OCI-LY7 (cell line): ENCODE measurements at regions not wholly inside any gene's neighbourhood (a gene's known extent, or its start where the extent isn't known, plus 50 kb on each side); places are given as distances from the start of the nearest gene placed in this dataset.

ENCODE experiments used
- BruUV-seq: library from RNA; stranded (reverse); fragments of 400-500 nt; replicated peaks from 2 replicates; lab custom pipeline; 2021; lab: Mats Ljungman, UMichigan
- CTCF ChIA-PET: fragments of 300-600 bp; sonication (Branson Sonifier 250); formaldehyde crosslinking; loops from one replicate; lab custom pipeline; 2022; ENCODE audit warnings: antibody characterized with exemption; ENCODE audit not compliant: unreplicated experiment; lab: Charles Lee
- POLR2A ChIA-PET: fragments of 300-600 bp; sonication (Branson Sonifier 250); formaldehyde crosslinking; loops from one replicate; lab custom pipeline; 2022; ENCODE audit warnings: antibody characterized with exemption; lab: Charles Lee
- DNase-seq: peaks from one replicate; pipeline ENCODE4 v3.0.0-alpha.2; 2015; ENCODE audit warnings: low spot score
- H2AFZ ChIP-seq: fragments of 200-600 bp; sonication (generic), shearing (Covaris generic); 2 replicates; pipeline ENCODE4 v1.6.1; 2014; ENCODE audit warnings: mild to moderate bottlenecking, antibody characterized with exemption, low read length, moderate library complexity
- H3K27ac ChIP-seq: fragments of 200-600 bp; sonication (generic); 2 replicates; pipeline ENCODE4 v1.5.1; 2014; ENCODE audit warnings: mixed run types, low read depth, mild to moderate bottlenecking, moderate library complexity, low read length, inconsistent platforms; ENCODE audit not compliant: poor library complexity, severe bottlenecking
- H3K36me3 ChIP-seq: fragments of 200-600 bp; sonication (generic); 2 replicates; pipeline ENCODE4 v1.6.1; 2014; ENCODE audit warnings: mild to moderate bottlenecking, antibody characterized with exemption, low read length, moderate library complexity, mixed read lengths; ENCODE audit not compliant: insufficient read depth
- H3K4me1 ChIP-seq: fragments of 200-600 bp; sonication (generic); 2 replicates; pipeline ENCODE4 v1.5.1; 2014; ENCODE audit warnings: mild to moderate bottlenecking, low read length; ENCODE audit not compliant: insufficient read depth, poor library complexity, severe bottlenecking
- H3K4me2 ChIP-seq: fragments of 200-600 bp; sonication (generic); 2 replicates; pipeline ENCODE4 v1.6.1; 2014; ENCODE audit warnings: mild to moderate bottlenecking, low read length
- H3K4me3 ChIP-seq: fragments of 200-600 bp; sonication (generic); 2 replicates; pipeline ENCODE4 v1.5.1; 2014; ENCODE audit warnings: mild to moderate bottlenecking, low read depth, low read length; ENCODE audit not compliant: poor library complexity, severe bottlenecking
- H3K79me2 ChIP-seq: fragments of 200-600 bp; sonication (generic); 2 replicates; pipeline ENCODE4 v1.6.1; 2016; ENCODE audit warnings: low read depth, mild to moderate bottlenecking, low read length, moderate library complexity, mixed read lengths; ENCODE audit not compliant: insufficient read depth
- H3K9me2 ChIP-seq: fragments of 200-600 bp; sonication (generic); 2 replicates; pipeline ENCODE4 v1.6.1; 2016; ENCODE audit warnings: mild to moderate bottlenecking, low read length, mixed read lengths; ENCODE audit not compliant: insufficient read depth
- H3K9me3 ChIP-seq: fragments of 200-600 bp; sonication (generic); 2 replicates; pipeline ENCODE4 v1.6.1; 2014; ENCODE audit warnings: mild to moderate bottlenecking, mixed run types, low read length, mixed read lengths
- H4K20me1 ChIP-seq: fragments of 200-600 bp; sonication (generic); 2 replicates; pipeline ENCODE4 v1.6.1; 2014; ENCODE audit warnings: mild to moderate bottlenecking, antibody characterized with exemption, low read length, moderate library complexity, mixed read lengths; ENCODE audit not compliant: insufficient read depth
- EZH2phosphoT487 ChIP-seq: fragments of 200-600 bp; sonication (generic); IDR thresholded peaks from 2 replicates; pipeline ENCODE4 v1.6.1; 2018; ENCODE audit warnings: low read depth, borderline replicate concordance, mild to moderate bottlenecking, mixed run types, antibody characterized with exemption, low read length, moderate library complexity, mixed read lengths
- intact Hi-C: fragments of 100-400 bp; cut with micrococcal nuclease; formaldehyde crosslinking; loops from one replicate; pipeline ENCODE4 v1.10.0; 2022; ENCODE audit not compliant: unreplicated experiment
- TF ChIP-seq, protein P1 (sequence below): fragments of 200-600 bp; sonication (generic); conservative IDR thresholded peaks from 2 replicates; pipeline ENCODE4 v1.5.1; 2014; ENCODE audit warnings: mild to moderate bottlenecking, antibody characterized with exemption, low read length, moderate library complexity, mixed read lengths

GRCh38 chr4:112793033-112793432 lies 156.1 kb downstream of the LARP7 start:
- H3K9me2 ChIP-seq = no peaks in the 10 kb centered on the region
- H4K20me1 ChIP-seq = no peaks in the 10 kb centered on the region
- no peak for TF ChIP-seq EZH2phosphoT487
- TF ChIP-seq, protein P1, sequence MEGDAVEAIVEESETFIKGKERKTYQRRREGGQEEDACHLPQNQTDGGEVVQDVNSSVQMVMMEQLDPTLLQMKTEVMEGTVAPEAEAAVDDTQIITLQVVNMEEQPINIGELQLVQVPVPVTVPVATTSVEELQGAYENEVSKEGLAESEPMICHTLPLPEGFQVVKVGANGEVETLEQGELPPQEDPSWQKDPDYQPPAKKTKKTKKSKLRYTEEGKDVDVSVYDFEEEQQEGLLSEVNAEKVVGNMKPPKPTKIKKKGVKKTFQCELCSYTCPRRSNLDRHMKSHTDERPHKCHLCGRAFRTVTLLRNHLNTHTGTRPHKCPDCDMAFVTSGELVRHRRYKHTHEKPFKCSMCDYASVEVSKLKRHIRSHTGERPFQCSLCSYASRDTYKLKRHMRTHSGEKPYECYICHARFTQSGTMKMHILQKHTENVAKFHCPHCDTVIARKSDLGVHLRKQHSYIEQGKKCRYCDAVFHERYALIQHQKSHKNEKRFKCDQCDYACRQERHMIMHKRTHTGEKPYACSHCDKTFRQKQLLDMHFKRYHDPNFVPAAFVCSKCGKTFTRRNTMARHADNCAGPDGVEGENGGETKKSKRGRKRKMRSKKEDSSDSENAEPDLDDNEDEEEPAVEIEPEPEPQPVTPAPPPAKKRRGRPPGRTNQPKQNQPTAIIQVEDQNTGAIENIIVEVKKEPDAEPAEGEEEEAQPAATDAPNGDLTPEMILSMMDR = no peak
- DNase-seq = no peak
- POLR2A ChIA-PET = no interaction called here
- no peaks in the 10 kb centered on the region for H3K9me3 ChIP-seq
- no peak overlapping the region for H3K4me3 ChIP-seq
- BruUV-seq = no TSS peak
- H3K4me1 ChIP-seq = no peaks in the 10 kb centered on the region
- H3K4me2 ChIP-seq = no peak overlapping the region
- H2AFZ ChIP-seq = no peak overlapping the region
- no peak overlapping the region for H3K27ac ChIP-seq
- no peaks in the 10 kb centered on the region for H3K36me3 ChIP-seq
- CTCF ChIA-PET = no interaction called here
- intact Hi-C loops = no loop called here
- no peaks in the 10 kb centered on the region for H3K79me2 ChIP-seq

- Histone ChIP-seq H3K4me2 (no peak overlapping the region), H3K9me2 (no peaks in the 10 kb centered on the region), H3K4me3 (no peak overlapping the region), H3K9me3 (no peaks in the 10 kb centered on the region), H3K79me2 (no peaks in the 10 kb centered on the region), H3K36me3 (no peaks in the 10 kb centered on the region), H3K4me1 (no peaks in the 10 kb centered on the region), H2AFZ (no peak overlapping the region), H3K27ac (no peak overlapping the region), H4K20me1 (no peaks in the 10 kb centered on the region)
- BruUV-seq = no TSS peak
- DNase-seq = no peak
- intact Hi-C loops = no loop called here
- TF ChIP-seq, protein P1 = no peak
- TF ChIP-seq EZH2phosphoT487 = no peak
- ChIA-PET POLR2A (no interaction called here), CTCF (no interaction called here)
Observed at GRCh38 chr4:112800001-112800400, 163.1 kb downstream of the LARP7 start.

DNA sequence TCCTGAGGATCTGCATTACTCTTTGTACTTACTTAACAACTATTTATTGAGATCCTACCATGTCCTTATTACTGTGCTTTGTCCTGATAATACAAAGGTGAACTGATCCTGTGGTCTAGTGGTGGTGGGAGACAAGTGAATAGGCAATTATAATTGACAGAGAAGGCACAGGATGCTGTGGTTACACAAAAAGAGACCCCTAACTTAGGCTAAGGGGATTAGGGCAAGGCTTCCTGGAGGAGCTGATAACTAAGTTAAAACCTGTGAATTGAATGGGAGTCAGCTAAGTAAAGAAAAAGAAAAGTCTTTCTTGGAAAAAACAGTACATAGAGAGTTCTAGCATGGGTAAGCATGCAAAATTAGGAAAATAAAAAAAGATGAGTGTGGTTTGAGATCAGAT lies 164.4 kb downstream of the LARP7 start:
- H3K27ac ChIP-seq = no peak overlapping the region
- H4K20me1 ChIP-seq = no peaks in the 10 kb centered on the region
- CTCF ChIA-PET = no interaction called here
- no peaks in the 10 kb centered on the region for H3K9me3 ChIP-seq
- H3K79me2 ChIP-seq = no peaks in the 10 kb centered on the region
- TF ChIP-seq, protein P1 = no peak
- no peak for TF ChIP-seq EZH2phosphoT487
- H2AFZ ChIP-seq = no peak overlapping the region
- intact Hi-C loops = no loop called here
- POLR2A ChIA-PET = no interaction called here
- H3K36me3 ChIP-seq = no peaks in the 10 kb centered on the region
- no TSS peak for BruUV-seq
- no peaks in the 10 kb centered on the region for H3K9me2 ChIP-seq
- no peak for DNase-seq
- H3K4me3 ChIP-seq = no peak overlapping the region
- no peak overlapping the region for H3K4me2 ChIP-seq
- H3K4me1 ChIP-seq = no peaks in the 10 kb centered on the region
